SH-SY5Y (cell line): ENCODE measurements at regions not wholly inside any gene's neighbourhood (a gene's known extent, or its start where the extent isn't known, plus 50 kb on each side); places are given as distances from the start of the nearest gene placed in this dataset.

ENCODE experiments used
- GATA2 ChIP-seq: IDR thresholded peaks from 2 replicates; pipeline ENCODE4 v1.6.1; 2011; ENCODE audit warnings: mild to moderate bottlenecking, low read depth, low read length
- GATA3 ChIP-seq: IDR thresholded peaks from 2 replicates; pipeline ENCODE4 v1.6.1; 2011; ENCODE audit warnings: low read depth, mild to moderate bottlenecking, low read length, moderate library complexity

DNA sequence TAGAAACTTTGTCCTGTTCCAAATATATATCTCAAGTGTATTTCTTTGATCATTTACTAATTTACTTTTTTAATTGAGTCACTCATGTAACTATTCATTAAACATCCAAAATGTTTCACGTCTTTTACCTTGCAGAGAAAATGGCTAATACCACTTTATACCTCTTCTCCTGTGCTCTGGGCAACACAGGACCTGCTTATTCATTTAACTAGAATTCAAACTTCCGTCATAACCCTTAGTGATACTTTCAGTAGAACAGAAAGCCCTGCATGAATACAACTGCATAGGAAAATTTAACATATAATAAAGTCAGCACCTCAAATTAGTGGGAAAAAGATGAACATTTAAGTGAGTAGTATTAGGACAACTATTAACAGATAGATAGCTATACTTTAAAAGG is 205.2 kb downstream of the MREG start:
- no peak for TF ChIP-seq GATA2
- no peak for TF ChIP-seq GATA3
